ENCODE measurements at regions not wholly inside any gene's neighbourhood (a gene's known extent, or its start where the extent isn't known, plus 50 kb on each side); places are given as distances from the start of the nearest gene placed in this dataset.
A peak's percentile ranks its signal among the peaks of the same experiment; 100 is the strongest.
"Not testable (repeated sequence)": the region's sequence is repeated elsewhere in the genome, so short reads cannot be mapped to it uniquely, and the experiment has no call there.

DNA sequence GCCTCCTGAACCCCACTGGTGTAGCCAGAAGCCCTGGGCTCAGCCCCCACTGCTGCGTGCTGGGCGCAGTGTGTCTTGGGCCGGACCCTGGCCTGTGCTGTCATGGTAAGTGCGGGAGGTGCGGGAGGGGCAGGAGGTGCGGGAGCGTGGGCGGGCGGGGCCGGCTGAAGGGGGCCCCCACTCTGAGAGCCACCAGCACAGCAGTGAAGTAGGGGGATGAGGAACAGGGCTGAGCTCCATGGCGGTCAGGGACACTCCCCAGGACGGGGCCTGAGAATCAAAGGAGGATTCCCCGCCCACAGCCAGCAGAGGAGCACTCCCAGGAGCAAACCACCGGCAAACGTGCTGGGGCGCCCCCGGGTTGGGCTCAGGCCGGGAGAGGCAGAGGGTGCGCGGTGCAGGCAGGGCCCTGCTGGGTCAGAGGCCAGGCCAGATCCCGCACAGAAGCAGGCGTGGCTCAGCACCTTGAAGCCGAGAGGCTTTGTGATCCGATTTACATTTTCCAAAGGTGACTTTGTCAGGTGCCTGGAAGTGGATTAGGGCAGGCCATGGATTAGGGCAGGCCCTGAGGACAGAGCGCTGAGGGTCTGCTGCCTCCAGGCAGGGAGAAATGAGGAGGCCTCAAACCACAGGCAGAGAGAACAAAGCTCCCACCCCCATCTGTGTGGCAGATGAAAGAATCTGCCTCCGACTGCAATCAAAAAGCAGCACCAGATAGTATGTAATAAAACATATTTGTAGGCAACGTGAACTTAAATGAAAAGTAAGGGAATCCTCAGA, 152.0 kb upstream of the RAB6C start:
- DNase-seq: no peak

DNA sequence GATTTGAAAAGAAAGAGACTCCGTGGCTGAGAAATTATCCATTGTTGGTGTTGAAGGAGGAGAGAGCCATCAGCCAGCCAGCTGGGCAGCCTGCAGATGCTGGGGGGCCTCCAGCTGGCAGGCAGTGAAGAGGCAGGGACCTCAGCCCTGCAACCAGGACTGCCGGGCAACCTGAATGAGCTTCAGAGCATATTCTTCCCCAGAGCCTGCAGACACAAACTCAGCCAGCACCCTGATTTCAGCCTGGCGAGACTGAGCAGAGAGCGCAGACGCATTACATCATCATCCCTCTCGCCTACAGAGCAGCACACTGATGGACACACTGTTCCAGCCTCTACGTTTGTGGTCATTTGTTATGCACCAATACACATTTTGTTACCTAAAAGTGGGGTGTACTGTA, 150.7 kb upstream of the RAB6C start:
- no peak for DNase-seq

DNA sequence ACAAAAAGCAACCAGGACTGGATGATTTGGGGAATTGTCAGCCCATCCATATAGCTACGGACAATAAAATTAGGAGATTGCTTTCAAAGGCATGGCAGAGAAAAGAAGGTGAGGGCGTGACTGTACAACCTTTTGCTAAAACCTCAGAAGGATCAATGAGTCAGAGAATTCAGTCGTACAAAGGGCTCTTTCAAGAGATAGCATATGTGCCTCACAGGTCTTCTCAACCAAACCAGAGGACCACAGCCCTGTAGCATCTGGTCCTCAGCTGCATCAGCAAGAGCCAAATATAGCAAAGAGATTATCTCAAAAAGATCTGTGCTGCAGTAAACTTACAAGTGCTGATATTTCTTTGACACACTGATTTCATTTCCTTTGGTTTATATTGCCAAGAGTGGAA, 149.9 kb upstream of the RAB6C start:
- no peak for DNase-seq

DNA sequence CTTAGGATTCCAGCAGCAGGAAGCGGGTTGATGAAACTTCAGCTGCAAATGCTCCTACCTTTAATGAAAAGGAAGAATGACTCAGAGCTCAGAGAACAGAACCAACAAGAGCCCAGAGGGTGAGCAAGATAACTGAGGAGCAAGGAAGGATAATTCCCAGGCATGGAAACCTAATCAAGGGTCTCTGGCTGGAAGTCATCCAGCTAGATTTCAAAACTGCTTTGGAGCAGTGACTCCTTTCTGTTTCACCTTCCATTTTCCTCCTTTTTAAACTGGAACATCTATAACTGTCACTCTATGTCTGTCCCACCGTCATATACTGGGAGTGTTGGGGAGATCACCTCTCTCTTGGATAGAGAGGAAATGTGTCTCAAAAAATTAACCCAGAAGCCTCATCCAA, 148.4 kb upstream of the RAB6C start:
- no peak for DNase-seq

DNA sequence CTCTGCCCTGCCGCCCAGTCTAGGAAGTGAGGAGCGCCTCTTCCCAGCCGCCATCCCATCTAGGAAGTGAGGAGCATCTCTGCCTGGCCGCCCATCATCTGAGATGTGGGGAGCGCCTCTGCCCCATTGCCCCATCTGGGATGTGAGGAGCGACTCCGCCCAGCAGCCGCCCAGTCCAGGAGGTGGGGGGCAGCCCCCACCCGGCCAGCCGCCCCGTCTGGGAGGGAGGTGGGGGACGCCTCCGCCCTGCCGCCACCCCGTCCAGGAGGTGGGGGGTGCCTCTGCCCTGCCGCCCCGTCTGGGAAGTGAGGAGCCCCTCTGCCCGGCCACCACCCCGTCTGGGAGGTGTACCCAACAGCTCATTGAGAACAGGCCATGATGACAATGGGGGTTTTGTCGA, 146.0 kb upstream of the RAB6C start:
- not testable (repeated sequence) for DNase-seq

DNA sequence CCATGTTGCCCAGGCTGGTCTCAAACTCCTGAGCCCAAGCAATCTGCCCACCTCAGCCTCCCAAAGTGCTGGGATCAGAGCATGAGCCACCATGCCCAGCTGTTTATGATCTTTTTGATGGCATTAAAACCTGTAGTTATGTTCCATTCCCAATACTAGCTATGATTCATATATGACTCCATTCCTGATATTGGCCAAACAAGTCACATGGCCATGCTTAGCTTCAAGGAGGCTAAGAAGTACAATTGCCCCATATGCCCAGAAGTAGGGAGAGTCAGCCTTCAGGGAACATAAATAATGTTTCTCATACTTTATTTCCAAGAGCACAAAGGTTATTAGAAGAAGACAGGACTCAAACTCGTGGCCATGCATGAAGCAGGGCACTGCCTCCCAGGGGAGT, 132.4 kb upstream of the RAB6C start:
- no peak for DNase-seq

DNA sequence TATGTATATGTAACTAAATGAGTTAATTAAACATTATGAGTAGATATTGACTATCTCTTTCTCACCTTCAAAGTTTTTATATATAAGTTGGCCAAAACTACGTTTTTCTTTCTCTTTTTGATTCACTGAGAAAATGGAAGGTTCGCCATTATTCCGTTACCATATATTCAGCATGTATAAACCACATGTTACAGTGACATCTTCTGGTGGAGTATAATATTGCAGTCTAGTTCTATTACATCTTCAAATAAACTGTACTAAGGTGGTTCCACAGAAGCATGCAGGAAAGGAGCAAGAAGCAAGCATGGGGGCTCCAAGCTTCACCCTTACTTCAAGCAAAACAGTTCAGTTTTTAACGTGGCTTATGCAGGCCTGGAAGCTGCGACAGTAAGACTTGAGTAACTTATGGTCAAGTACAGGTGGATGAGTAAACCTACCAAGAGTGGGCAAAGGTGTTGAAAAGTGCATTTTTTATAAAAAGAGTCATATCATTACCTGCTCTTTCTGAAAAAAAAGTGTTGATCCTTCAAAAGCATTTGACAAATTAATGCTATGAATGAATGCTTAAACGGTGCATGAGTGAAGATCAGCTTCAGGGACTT, 129.8 kb upstream of the RAB6C start:
- DNase-seq: peak; percentile 55

DNA sequence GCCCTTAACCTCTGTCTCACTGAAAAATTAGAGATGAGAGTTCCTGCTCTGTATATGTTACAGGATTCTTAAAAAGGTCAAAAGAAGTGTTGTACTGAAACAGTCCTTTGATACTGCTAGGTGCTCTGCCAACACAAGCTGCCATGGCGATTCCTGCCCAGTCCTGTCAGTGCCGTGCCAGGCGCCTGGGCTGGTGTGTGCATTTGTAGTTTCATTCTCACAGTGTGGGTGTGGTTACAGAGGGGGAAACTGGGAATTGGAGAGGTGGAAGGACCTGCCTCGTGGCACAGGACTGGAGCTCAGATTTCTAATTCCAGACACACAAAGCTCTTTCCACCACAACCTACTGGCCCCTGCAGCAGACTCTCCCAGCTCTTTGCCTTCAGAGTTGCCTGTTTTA, 122.3 kb upstream of the RAB6C start:
- no peak for DNase-seq

DNA sequence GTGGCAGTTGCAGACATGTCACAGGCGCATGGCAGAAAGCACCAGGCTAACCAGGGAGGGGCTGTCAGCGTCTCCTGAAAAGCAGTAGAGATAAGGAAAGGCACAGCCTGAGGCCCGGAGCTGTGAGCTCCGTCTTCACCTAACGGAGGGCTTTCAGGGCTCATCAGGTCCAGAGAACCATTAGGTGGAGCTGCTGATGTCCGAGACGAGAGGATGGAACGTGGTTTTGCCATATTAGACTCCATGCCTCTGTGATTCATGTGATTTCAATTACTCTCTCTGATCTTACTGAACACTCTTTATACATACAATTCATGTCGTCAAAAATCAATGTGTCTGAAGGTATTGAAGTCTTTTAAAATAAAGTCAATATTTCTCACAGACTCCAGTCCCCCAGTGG, 120.3 kb upstream of the RAB6C start:
- DNase-seq: no peak

DNA sequence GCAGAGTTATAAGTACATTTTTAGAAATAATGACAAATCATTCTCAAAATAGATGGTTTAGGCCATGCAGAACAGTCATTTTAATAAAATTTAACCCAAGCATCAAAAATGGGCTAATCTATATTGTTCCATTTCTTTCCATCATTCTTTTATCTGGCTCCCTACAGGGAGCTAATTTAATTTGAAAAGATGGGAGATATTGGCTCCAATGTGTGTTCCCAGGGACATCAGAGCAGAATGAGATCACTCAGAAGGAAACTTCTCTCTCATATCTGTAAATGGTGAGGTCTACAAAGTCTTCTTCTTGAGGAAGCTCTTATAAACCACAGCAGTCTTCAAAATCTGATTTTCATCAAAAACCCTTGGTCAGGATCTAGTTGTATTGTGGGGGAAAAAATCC, 119.4 kb upstream of the RAB6C start:
- no peak for DNase-seq

DNA sequence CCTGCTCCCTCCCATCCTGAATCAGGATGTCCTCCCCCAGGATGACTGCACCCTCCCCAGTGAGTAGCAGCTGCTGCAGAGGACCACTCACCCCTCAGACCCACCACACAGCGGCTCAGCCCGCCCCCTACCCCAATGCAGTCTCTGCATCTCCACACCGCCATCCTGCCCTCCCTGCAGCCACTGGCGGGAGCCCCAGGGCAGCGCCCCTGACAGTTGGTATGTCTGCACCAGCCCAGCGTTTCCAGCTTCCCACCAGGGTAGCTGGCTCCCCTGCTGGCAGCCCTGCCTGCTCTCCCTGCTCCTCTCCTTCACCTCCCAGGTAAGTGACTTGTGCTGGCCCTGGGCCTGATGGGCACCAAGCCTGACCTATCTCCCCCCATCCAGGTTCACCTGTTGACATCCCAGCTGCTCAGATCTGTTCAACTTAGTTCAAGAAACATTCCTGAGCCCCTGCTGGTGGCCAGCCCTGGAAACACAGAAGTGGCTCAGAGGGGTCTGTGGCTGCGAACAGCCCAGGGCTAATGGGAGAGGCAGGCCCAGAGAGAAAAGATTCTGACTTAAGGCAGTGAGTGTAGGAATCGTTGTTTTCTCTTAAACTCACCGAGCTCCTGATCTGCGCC, 117.7 kb upstream of the RAB6C start:
- no peak for DNase-seq

DNA sequence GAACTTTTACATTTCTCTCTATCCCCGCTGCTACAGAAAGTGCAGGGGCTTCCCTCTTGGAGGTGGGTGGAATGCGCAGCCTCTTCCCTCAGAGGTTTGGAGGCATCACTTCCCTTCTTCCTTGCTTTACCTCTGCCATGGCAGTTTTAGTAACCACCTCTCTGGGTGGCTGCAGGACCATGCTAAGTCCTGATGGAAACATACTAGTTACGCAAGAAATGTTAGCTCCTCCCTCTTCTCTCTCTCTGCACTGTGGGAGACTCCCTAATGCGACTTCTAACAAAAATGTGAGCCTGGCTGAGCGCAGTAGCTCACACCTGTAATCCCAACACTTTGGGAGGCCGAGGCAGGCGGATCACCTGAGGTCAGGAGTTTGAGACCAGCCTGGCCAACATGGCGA, 116.8 kb upstream of the RAB6C start:
- no peak for DNase-seq

DNA sequence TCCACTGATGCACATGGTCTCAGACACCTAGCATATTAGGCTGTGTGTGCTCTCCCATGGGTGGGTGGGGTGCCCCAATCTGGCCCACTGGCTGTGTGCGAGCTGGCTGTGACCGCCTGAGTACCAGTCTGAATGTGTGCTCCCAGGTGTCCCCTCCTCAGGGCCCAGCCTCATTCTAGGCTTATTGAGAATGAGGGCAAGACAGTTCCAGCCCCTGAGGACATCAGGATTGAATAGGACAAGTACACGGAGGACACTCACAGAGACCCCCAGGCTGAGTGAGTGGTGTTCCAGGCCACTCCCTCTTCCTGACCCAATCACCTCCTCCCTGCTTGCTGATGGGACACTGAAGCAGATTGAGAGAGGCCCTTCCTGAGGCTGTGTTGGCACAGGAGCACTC, 116.1 kb upstream of the RAB6C start:
- DNase-seq: no peak

DNA sequence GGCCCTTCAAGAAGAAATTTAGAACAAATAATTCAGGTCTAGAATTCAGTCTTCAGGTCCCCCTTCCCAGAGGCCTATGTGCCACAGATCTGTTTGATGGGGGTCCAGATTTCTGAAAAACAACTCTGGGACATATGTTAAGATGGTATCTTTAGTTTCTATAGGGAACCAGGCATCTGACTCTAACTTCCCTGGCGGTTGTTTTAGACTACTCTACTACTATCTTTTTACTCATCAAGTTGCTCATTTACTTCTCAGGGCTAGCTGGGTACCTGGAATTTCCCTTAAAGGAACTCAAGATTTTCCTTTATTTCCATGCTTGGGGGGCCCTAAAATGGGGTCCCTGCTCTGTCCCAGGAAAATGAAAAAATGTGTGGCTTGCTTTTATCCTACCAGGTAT, 114.7 kb upstream of the RAB6C start:
- DNase-seq: no peak

DNA sequence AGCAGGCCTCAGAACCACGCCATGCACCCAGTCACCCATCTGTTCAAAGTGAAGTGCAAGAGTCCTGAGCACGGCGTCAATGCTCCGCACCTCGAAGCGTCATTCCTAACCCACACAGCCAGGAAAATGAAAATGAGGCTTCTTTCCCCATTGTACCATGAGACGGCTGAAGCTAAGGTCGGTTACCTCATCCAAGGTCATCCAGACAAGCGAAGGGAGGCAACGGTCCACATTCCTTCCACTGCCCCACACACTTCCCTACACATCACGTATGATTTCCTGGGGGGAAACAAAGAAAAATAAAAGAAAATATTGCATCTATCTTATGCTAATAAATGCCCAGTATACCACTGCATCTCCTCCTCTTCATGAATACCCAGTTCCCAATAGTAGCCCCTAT, 113.5 kb upstream of the RAB6C start:
- DNase-seq: no peak

DNA sequence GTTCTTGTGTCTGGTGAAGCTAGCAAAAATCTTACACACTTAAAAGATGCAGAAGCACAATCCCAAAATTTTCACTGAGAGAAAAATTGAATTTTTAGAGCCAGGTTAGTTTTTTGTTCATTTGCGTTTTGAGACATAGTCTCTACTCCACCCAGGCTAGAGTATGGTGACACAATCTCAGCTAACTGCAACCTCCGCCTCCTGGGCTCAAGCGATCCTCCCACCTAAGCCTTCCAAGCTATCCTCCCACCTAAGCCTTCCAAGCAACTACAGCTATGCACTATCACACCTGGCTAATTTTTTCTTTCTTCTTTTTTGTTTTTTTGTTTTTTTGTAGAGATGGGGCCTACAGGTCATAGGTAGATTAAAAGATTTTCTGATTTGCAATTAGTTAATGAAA, 113.1 kb upstream of the RAB6C start:
- no peak for DNase-seq

DNA sequence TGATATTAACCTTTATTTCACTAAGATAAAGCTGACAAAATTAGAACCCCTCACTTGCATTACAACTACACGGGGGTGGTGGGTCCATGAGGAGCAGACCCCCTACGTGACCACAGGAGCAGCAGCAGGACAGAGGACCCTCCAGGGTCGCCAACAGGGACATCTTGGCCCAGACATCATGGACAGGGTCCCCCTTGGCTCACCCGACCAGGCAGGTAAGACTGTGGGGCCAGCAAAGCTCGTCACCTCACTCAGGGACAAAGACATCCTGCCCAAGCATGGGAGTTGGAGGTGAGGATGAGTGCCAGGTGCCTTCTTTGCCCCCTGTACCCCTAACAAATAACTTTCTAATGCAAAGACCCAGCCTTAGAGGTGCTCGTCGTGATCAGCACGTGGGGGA, 111.3 kb upstream of the RAB6C start:
- DNase-seq: no peak

DNA sequence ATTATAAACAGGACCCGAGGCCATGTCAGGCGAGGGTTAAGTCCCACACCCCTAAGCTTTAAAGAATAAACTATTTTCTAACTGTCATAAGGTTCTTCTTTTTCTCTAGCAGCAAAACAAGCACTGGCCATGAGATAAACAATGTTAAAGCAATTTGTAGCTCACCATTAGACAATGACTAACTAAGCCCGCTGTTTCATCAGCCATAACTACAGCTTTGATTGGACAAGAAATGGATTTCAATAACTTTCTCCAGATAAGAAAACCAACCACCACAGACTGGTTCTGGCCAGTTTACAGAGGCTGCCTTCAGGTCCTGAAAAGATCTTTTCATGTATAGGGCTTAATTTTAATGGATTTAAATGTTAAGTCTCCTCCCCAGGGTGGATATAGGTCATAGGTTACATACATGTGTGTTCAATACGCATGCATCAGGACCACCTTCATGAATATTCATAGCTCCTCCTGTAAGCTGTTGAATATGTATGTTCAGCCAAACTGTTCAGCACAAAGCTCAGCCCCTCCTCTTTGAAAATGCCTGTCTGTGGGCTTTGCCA, 108.7 kb upstream of the RAB6C start:
- no peak for DNase-seq

DNA sequence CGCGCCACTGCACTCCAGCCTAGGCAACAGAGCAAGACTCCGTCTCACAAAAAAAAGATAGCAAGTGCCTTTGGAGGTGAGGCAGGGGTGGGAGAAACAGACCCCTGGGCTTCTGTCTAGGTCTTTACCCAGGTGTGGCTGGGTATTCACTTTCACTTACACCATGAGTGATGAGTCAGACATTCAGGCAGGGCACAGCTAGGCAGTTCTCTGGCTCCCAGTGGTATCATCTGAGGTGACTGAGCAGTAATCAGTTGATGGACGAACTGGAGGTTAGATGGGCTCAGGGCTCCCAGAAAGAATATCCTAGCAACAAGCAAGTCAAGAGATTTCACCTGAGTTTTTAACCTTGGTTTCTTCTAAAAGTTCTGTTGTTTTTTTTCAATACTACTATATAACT, 107.0 kb upstream of the RAB6C start:
- no peak for DNase-seq

DNA sequence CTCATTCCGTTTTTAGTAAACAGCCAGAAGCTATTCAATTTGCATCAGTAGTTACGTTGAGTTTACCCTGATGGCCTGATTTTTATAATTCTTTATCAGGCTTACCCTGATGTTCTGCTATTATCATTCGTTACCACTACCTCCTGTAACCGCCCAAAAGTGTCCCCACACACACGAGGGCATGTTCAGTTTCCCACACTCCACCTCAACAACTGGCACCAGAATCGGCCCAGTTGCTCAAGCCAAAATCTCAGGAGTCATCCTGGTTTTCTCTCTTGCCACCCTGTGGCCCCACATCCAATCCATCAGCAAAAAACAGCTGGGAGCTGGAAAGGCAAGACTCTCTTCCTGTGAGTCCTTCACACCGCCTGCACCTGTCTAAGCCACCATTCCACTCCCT, 102.9 kb upstream of the RAB6C start:
- no peak for DNase-seq

DNA sequence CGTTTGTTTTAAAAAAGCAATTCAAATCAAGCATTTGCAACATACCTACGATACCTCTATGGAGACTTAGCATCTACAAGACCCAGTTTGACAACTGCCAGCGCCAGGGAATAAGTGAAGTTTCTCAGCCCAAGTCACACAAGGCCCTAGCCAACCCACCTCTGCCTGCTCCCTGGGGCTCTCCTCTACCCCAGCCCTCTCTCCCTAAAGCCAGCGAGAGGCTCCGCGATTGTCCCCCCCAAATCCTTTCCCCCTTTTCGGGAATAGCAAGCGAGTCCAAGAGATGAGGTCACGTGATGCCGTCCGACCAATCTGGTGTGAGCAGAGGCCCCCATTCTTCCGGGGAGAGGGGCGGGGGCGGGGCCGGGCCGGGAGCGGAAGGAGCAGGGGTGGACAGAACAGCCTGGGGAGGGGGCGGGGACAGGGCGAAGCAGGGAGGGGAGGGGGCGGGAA, 102.2 kb upstream of the RAB6C start:
- peak; percentile 88 for DNase-seq

DNA sequence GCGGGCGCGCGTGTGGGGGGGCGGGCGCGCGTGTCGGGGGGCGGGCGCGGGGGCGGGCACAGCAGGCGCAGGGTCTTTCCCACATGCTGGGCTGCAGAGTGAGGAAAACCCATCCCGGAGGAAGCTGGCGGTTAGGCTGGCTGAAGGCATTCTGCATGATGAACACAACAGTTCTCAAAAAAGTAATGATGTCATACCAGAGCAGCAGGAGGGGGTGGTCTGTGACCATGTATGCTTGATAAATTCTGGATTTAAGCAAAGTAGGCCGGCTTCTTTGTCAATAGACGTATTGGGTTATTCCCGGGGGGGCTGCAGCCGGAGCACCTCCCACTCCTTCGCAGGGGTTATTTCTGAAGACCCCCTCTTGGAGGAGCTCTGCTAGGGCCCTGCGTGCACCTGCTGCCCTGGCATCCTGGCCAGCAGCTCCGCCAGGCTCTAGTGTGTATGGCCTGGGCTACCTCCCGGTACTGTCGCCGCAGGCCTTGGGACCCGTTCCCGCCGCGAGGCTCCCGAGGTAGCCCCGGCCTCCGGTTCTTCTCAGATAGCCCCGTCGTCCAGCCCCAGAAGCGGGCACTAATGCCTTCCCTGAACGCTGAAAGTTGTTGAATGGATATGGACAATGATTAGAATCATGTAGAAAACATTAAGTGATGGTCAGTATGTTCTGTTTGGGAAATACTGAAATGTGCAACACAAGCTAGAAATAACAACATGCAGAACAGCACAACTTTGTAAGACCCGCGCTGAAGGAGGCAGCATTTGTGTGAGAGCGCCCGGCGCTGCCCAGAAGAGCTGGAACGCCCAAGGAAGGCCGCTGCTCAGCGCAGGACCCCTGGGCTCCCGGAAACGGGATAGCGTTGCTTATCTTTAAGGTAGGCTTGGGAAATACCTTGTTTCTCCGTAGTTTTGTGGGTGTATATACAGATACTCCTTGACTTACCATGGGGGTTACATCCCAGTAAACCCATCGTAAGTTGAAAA, 101.4 kb upstream of the RAB6C start:
- peak; percentile 86 for DNase-seq

DNA sequence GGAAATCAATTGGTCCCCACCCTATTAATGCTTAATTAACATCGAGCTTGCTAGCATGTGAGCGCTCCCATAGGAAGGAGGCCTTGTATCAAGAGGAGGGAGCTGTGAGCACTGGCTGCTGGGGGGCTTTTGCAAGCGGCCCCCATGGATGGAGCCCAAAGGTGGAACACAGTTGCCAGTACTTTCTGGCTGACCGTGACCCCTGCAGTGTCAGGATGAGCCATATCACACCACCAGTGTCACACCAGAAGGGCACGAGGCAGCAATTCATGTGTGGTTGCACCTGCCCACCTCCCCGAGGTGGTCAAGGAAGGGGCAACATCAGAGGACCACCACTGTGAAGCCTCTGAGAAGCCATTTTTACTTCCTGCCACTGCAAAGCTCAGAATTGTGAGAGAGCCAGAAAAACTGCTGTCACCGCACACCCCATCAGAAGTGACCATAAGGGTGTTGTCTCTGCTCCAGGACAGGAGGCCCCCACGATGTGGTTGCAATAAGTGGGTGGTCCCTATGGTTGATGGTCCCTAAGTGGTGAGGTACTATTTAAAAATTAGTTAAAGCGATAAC, 99.8 kb upstream of the RAB6C start:
- no peak for DNase-seq
